MV-4-11 (cell line): ENCODE measurements at regions not wholly inside any gene's neighbourhood (a gene's known extent, or its start where the extent isn't known, plus 50 kb on each side); places are given as distances from the start of the nearest gene placed in this dataset.
A peak's percentile ranks its signal among the peaks of the same experiment; 100 is the strongest.
"Not testable (repeated sequence)": the region's sequence is repeated elsewhere in the genome, so short reads cannot be mapped to it uniquely, and the experiment has no call there.

Experiments
- DNase-seq: peaks from one replicate; lab custom pipeline; 2025; lab: John Stamatoyannopoulos, UW

- DNase-seq, result no peak
Measured at GRCh38 chr7:132030086-132030568, 473.7 kb upstream of the PODXL start.

GRCh38 chr7:132029369-132030085 is 473.1 kb upstream of the PODXL start:
- DNase-seq, result no peak

DNA sequence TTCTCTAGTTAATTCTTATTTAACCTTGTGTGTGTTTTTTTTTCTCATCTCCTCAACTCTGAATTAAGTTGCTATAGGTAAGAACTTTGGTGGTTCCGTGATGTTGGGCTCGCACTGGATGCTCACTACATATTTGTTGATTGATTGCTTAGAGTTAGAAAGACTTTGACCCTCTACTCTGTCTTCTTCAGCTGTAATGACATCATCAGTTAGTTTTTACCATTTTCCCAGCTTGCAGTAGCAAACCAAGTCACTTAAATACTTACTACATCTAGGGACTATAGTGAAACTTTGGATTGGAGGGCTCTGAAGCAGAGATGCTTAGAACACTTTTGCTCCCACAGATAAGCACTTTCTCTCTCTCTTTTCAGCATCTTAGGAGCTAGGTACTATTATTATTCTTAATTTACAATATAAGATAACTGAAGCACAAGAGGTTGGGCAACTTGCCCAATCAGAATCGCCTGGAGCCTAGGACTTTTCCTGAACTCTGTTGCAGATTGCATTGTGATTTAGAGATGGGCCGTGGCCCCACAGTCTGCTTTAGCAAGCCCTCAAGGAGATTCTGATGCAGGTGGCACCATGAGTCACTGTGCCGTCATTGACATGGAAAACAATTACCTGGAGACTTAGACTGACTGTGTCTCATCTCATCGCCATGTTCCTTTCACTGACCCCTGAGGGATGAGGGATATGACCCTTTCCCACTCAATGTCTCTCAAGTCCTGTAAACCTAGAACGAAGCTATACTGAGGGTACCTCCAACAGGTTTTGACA is 471.9 kb upstream of the PODXL start:
- DNase-seq, result no peak

DNA sequence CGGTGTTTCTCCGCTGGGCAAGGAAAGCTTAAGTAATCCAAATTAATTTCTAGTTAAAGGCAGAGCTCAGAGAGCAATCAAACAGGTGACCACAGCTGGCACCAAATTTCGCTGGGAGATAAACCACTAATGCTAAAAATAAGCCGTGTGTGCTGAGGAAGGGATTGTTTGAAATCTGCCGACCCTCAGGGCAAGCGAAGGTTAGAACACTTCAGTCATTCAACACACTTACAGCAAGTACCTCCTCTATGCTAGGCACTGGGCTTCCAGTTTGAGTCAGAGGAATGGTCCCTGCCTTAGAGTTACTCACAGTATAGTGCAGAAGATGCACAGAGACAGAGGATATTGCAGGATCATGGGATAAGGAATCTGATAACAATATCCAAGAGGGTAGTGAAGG is 467.9 kb upstream of the PODXL start:
- DNase-seq, result no peak

- DNase-seq, result no peak
Measured at GRCh38 chr7:132023466-132023865, 467.0 kb upstream of the PODXL start.

- DNase-seq, result no peak
Measured at GRCh38 chr7:132022188-132022587, 465.8 kb upstream of the PODXL start.

DNA sequence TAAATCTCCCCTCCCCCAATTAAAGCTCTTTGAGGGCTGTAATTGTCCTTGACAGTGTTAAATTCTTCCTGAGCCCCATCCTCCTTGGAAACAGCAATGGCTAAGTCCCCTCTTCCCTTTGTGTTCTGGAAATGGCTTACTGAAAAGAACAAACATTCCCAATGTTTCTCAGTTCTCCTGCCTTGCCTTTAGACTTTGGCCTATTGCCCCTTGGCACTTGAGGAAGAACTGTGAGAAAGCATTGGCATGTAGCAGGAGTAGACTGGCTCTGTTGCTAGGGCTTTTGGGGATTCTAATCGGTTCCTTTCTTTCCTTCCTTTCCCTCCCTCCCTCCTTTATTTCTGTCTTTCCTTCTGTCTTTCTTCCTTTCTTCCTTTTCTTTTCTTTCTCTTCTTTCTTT is 463.3 kb upstream of the PODXL start:
- no peak for DNase-seq

DNA sequence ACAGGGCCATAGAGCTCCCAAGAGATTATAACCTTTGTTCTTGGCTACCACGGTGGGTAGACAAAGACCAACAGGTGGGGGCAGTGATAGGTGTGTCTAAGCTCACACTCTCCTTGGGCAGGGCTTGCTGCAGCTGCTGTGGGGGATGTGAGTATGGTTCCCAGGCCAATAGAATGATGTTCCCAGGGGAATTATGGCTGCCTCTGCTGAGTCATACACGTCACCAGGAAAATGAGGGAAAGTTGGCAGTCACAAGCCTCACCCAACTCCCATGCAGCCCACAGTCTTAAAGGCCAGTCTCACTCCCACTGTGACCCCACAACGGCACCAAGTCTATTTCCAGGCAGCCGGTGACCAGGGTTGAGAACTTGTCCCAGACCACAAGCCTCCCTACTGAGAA is 453.4 kb upstream of the PODXL start:
- DNase-seq, result no peak

DNA sequence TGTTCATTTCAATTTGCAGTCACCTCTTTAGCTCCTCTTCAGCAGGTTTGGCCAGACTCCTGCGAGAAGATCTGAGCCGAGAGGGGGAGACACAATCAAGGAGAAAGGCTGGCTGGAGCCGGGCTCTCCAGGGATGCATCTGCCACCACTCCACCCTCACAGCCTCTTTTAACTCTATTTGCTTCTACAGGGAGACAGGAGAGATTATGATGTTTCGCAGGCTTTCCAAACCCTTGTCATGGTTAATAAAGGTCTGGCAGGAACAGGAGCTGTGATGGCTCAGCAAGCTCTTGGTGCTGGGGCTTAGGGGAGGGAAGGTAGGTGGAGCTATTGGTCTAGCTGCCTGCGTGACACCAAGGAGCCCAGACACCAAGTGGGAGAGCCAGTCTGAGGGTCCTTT is 448.1 kb upstream of the PODXL start:
- DNase-seq, result no peak

DNA sequence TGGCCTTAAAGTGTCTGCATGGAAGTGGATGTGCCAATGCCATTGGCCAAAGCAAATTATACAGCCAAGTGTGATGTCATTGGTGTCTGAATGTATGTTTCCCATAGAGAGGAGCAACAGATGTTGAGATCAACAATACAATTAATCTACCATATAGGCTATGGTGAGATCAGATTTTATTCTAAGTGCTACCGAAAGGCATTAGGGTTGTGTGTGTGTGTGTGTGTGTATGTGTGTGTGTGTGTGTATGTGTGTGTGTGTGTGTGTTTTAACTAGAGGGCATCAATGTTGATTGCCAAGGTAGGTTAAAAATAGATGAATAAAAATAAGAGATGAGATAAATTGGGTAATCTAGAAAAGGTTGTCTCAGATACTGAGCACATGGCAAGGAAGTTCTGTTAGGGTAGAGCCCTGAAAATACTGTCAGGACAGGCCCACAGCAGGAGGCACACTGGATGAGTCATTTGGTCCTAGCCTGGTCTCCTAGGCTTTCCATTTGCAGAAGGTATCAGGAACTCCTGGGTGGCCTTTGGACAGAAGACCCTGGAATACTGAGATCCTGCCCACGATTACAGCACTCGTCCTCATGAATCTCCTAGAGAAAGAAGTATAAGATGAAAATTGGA is 446.0 kb upstream of the PODXL start:
- DNase-seq, result no peak

- DNase-seq, result no peak
Measured at GRCh38 chr7:132001146-132001545, 444.7 kb upstream of the PODXL start.

GRCh38 chr7:131999193-131999592 is 442.8 kb upstream of the PODXL start:
- DNase-seq, result no peak

DNA sequence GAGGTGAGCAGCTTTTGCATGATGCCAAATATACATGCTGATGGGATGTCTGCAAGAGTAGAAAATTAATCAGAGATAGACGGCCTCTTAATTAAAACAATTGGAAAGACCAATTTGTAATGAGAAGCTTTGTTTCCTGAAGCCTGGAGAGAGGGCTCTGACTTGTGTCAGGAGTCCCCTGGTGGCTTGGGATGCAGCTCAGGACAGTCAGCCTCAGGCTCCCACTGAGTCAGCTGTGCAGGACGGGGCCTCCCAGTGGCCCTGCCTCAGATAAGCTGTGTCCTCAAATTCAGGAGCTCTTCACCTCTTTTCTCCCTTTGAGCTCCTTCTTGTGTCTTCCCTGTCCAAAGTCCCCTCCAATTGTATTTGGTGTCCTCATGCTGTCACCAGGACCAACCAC is 438.9 kb upstream of the PODXL start:
- DNase-seq, result no peak

DNA sequence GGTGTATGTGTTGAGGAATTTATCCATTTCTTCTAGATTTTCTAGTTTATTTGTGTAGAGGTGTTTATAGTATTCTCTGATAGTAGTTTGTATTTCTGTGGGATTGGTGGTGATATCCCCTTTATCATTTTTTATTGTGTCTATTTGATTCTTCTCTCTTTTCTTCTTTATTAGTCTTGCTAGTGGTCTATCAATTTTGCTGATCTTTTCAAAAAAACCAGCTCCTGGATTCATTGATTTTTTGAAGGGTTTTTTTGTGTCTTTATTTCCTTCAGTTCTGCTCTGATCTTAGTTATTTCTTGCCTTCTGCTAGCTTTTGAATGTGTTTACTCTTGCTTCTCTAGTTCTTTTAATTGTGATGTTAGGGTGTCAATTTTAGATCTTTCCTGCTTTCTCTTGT is 424.6 kb upstream of the PODXL start:
- not testable (repeated sequence) for DNase-seq

GRCh38 chr7:131978118-131978517 is 421.7 kb upstream of the PODXL start:
- DNase-seq, result not testable (repeated sequence)

- no peak for DNase-seq
Measured at GRCh38 chr7:131976411-131976810, 420.0 kb upstream of the PODXL start.

DNA sequence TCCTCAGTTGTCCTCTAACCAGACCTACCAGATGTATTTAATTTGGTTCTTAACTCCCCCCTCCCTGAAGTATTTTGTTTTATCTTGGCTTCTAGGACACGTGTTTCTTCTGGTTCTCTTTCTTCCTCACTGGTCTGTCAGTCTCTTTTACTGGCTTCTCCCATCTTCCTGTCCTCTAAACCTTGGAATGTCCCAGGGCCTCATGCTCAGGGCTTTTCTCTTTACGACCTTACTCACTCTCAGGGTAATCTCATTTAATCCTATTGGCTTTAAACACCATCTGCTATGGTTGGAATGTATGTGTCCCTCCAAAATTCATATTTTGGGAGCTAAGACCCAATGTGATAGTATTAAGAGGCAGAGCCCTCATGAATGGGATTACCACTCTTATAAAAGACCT is 418.2 kb upstream of the PODXL start:
- no peak for DNase-seq

GRCh38 chr7:131972251-131972650 is 415.8 kb upstream of the PODXL start:
- no peak for DNase-seq

GRCh38 chr7:131970602-131971001 is 414.2 kb upstream of the PODXL start:
- peak; percentile 4 for DNase-seq

GRCh38 chr7:131969560-131969959 is 413.1 kb upstream of the PODXL start:
- DNase-seq, result no peak

GRCh38 chr7:131967216-131967730 is 410.8 kb upstream of the PODXL start:
- DNase-seq, result no peak

- no peak for DNase-seq
Measured at GRCh38 chr7:131964203-131964602, 407.8 kb upstream of the PODXL start.
